GM18951 (cell line): ENCODE measurements at regions not wholly inside any gene's neighbourhood (a gene's known extent, or its start where the extent isn't known, plus 50 kb on each side); places are given as distances from the start of the nearest gene placed in this dataset.

ENCODE experiments used
- POLR2A ChIP-seq: IDR thresholded peaks from 4 replicates; pipeline ENCODE4 v1.6.1; 2011; ENCODE audit warnings: mild to moderate bottlenecking; ENCODE audit not compliant: insufficient read length, insufficient read depth; ENCODE audit errors: extremely low read depth
- in situ Hi-C: fragments of 300-500 bp; cut with MboI; formaldehyde crosslinking; loops from one replicate; pipeline ENCODE4 v1.12.0; 2022; ENCODE audit warnings: low sequenced_read_pairs, mixed read lengths, inconsistent platforms; ENCODE audit not compliant: unreplicated experiment

DNA sequence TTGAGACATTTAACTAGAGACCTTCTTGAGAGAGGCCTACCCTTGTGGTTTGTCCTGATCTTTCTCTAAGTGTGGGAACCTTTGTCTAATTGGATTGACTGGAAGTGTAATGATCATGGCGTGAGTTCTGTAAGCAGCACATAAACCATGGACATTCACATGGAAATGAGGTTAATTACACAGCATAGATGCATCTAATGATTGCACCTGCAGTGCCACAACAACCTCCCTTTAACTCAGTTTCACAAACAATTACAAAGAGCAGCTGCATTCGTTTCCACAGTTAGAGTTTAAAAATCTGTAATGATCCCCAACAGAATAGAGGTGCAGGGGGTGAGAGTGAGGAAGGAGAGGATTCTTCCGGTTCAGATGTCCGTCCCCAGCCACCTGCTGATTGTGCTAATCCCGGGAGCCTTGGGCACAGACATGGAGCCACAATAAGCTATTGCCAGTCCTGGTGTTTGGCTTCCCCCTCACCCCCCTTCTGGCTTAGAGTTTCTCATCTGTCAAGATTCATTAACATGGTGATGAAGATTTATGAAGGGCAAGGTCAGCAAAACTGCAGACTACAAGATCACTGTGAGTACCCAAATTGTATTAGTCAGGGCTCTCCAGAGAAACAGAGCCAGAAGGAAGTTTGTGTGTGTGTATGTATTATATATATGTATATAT is 659.2 kb upstream of the SOX9 start:
- in situ Hi-C loops: loop anchor here (25.0 kb wide), 2 partner anchors 651 to 1076 kb away; partner anchors contain the start of gene SOX9
- no peak for TF ChIP-seq POLR2A

DNA sequence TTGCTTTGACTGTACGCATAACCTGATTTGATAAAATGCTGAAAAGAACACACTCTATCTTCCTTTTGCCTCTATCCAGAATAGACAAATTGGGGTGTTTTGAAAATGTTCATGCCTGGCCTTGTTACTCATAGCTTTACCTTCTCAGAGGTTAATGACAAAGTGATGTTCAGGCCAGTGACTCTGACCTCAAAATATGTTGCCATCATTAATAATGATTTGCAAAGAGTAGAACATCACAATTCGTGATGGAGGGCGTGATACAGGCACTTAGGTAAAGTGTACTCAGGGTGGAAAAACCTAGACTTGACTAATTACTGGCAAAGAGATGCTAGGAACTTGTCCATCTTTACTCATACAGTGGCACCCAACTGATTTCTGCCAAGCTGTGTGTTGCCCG is 656.6 kb upstream of the SOX9 start:
- in situ Hi-C loops: loop anchor here (25.0 kb wide), 2 partner anchors 648 to 1073 kb away; partner anchors contain the start of gene SOX9
- no peak for TF ChIP-seq POLR2A

DNA sequence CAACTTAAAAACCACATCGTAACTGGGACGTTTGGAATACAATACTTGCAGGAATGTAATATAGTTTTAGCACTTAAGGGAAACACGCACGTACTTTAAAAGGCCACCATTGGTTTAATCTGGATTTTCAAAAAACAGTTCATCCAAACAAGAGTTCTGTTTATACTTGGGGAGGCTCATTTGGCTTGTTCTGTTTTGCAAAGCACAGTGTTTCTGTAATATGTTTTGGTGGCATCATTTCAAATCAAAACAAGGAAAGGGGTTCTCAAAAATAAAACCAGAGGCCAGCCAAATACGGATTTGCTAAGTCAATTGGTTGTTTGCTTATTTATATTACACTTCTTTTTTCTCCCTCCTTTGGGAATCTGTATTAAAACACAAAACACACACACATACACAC is 656.1 kb upstream of the SOX9 start:
- TF ChIP-seq POLR2A: no peak
- in situ Hi-C loops: loop anchor here (25.0 kb wide), 2 partner anchors 648 to 1073 kb away; partner anchors contain the start of gene SOX9

DNA sequence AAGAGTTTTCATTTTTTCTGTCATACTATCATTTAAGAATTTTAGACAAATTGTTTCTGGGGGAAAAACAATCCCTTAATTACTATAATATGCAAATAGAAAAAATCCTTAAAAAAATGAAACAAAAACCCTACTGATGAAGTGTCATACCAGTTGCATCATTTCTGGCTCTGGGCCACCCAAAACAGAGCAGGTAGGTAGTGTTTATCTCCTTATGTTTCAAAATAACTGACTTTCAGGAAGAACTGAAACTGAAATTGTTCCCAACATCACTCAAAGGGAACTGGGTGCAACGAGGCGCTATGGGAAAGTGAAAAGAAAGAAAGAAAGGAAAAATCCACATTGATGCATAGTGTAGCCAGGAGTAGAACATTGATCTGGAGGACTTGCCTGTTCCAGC is 653.1 kb upstream of the SOX9 start:
- TF ChIP-seq POLR2A: no peak
- in situ Hi-C loops: loop anchor here (25.0 kb wide), 2 partner anchors 645 to 1070 kb away; partner anchors contain the start of gene SOX9

DNA sequence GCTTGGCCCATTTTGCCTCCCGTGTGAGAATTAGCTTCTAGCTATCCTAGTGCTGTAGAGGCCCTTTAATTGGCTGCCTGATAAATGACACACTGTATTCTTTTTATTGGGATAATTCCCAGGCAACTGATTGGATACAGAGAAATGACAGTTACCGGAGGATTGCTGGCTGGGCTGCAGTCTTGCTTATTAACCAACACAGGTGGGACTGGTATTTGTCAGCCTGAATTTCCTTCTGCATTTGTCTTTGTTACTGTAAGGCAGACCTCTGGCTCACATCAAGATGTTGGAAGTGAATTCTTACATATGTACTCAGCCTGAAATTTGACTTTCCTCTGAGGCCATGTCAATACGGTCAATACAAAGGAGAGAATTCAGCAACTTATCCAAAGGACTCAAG is 650.8 kb upstream of the SOX9 start:
- in situ Hi-C loops: loop anchor here (25.0 kb wide), 2 partner anchors 642 to 1067 kb away; partner anchors contain the start of gene SOX9
- TF ChIP-seq POLR2A: no peak

DNA sequence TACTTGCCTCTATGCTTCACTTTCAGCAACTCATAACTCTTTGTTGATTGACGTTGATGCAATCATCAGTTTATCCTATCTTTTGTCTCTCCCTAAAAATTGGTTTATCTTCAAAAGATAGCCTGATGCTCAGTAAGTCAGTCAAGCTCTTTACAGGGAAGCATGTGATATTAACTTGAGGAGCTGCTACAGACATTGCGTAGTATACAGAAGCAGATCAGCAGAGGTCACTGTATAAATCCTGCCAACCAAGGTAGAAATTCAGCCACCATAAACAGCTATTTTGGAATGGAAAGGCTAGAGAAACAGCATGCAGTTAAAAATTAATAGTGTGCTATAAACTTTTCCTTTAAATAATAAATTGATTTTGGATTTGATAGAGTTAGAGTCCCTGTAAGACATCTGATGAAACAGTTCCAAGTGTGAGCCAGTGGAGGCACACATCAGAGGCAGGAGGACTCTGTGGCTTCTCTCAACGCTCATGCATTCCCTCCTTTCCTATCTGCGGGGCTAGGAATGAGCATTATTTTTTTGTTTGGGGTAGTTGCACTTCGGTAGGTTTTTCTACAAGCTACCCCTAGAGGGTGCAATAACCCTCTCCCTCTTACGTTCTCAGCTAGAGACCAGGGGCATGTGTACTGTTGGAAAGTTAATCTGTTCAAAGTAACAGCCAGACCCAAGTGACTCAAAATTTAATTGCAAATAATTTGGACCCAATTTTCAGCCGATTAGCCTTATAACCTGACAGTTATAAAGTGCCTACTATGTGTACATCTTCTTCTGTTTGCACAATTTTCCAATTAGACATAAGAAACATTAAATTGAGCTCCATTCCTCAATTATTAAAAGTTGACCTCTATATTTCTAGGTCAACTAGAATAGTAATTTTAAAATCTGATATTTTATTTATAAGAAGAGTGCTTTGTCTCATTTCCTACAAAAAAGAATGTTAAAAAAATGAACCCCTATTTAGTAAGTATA is 647.7 kb upstream of the SOX9 start:
- TF ChIP-seq POLR2A: no peak
- in situ Hi-C loops: loop anchor here (25.0 kb wide), 2 partner anchors 639 to 1064 kb away; partner anchors contain the start of gene SOX9

DNA sequence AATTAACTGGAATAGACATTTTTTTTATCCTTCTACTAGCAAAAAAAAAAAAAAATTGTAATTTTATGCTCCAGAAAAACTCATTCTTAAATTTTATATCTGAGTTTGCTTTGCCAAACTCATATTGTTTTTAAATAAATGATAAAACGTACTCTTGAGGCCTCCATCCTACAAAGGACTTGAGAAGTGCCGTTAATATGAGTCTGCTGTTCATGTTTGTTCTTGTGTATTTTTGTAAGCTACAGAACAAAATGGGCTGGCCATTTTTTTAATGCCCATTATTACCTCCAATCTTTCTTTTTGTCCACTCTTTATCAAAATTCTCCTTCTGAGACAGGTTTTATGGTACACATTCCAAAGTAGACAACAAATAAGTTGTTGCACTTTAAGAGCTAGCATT is 643.5 kb upstream of the SOX9 start:
- no peak for TF ChIP-seq POLR2A
- in situ Hi-C loops: no loop called here

DNA sequence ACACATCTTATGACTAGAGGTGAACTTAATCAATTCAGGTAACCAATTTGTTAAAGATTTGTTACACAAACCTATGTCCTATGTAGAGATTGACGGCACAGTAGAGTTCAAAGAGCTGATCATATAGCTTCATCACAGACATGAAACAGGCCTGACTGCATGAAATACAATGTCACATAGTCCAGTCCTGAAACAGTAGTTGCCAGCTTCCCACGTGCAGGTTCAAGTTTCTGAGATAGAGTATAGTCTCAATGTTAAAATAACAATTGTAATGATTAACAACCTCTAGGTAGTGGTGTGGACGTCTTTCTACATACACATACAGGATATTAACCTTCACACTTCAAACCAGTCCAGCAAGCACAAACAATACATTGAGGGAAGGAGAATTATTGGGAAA is 640.7 kb upstream of the SOX9 start:
- in situ Hi-C loops: no loop called here
- no peak for TF ChIP-seq POLR2A

DNA sequence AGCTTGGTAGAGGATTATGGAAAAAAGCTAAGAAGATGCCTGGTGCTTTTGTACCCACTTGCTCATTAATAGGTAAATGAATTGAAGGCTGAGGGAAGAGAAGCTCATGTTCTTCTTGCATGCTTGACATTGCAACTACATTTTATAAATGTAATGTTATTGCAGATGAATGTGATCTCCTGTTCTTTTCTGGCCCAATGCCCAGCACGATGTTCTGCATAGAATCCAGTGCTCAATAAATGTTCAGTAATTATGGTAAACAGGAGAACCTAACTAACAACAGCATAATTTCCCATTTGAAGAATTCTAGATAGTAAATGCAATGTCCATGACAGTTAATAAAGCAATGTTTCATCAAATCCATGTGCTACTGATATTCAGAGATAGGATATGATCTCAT is 638.2 kb upstream of the SOX9 start:
- in situ Hi-C loops: no loop called here
- TF ChIP-seq POLR2A: no peak

DNA sequence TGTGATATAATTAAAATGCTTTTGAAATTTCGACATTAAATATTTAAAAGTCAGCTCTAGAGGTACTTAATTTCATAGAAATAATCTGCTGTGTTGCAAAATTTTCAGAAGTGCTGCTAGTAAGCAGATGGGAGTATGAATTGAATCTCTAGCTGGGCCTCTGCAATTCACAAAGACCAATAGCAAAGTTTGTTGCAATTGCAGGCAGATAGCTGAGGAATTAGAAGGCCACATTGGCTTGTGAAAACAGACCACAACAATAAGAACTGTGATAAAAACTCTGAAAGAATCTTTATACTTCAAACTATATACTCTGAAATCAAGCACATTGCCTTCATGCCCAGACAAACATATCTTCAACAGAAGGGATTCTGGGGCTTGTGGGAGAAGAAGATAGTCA is 636.3 kb upstream of the SOX9 start:
- TF ChIP-seq POLR2A: no peak
- in situ Hi-C loops: no loop called here

DNA sequence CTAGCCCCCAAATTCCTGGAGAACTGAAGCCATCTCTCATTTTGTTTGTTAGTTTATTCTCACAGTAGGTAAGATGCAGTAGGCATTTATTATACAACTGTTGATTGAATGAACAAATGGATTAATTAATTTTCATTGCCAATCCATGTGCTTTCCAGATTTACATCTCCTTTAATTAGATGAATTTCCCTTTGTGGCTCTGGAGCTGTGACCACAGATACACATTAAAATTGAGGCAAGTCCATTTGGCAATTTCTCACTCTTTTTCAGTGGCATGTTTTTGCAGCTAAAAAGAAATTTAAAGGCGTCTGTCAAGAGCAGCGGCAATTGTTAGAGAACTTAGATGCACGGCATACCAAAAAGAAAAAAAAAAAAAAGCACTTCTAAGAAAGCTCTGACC is 635.4 kb upstream of the SOX9 start:
- in situ Hi-C loops: no loop called here
- no peak for TF ChIP-seq POLR2A

DNA sequence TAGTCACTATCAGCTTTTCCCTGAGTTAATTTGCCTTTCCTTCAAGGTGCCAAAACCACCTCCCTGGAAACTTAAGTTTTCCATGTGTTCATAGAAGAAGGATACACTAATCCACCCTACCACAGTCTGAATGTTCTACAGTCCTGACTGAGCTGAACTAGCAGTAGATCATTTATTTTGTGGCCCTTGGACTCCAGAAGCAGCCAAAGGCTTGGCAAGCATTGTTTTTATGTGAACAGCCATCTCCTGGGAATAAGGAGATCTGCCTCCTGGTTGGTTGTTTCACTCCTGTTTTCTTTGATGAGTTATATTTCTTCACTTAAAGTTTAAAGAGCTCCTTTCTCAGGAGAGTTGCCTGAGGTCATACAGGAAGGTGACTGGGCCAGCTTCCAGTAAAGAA is 634.6 kb upstream of the SOX9 start:
- TF ChIP-seq POLR2A: no peak
- in situ Hi-C loops: no loop called here

DNA sequence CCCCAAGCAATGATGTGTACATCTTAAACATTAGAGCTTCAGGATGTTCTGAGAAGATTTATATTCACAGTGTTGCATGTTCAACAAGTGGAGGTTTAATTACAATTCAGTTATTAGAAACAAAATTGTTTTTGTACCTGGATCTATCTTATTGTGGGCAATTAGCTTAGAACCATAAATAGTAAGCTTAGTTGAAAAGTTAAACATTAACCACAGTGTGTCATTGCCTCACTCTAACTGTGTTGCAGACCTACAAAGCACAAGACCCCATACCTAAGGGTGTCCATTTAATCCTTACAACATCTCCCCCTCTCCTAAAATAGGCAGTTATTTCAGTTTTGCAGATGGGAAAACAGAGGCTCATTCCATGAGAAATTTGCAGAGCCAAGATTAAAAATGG is 632.0 kb upstream of the SOX9 start:
- in situ Hi-C loops: no loop called here
- TF ChIP-seq POLR2A: no peak
